ENCODE measurements at regions not wholly inside any gene's neighbourhood (a gene's known extent, or its start where the extent isn't known, plus 50 kb on each side); places are given as distances from the start of the nearest gene placed in this dataset.
"Not testable (repeated sequence)": the region's sequence is repeated elsewhere in the genome, so short reads cannot be mapped to it uniquely, and the experiment has no call there.

DNA sequence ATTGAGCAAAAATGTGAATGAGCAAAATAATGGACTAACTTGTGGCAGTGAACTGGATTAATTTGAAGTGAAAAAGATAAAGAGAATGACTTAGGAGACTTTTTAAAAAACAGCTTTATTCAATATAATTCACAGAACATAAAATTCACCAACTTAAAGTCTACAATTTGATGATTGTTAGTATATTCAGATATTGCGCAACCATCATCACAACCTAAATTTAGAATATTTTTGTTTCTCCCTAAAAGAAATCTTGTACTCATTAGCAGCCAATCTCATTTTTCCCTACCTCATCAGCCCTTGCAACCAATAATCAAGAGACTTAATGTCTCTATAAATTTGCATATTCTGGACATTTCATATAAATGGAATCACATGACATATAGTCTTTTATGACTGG, 496.5 kb downstream of the IGSF11 start:
- POLR2A ChIA-PET: no interaction called here
- no peak for TF ChIP-seq CTCF (IDR thresholded peaks at IDR 0.05)

GRCh38 chr3:118539820-118540447, 494.7 kb downstream of the IGSF11 start:
- ATAC-seq (ENCODE audit: low read depth); CTCF ChIA-PET; POLR2A ChIA-PET; H3K27ac Mint-ChIP-seq; H3K4me3 Mint-ChIP-seq; intact Hi-C loops (cut with micrococcal nuclease); H3K36me3 Mint-ChIP-seq (ENCODE audit: low read depth); H3K9me3 Mint-ChIP-seq; DNase-seq; H3K4me1 Mint-ChIP-seq; H3K27me3 Mint-ChIP-seq: not testable (repeated sequence)

More for the DNA sequence above, 496.5 kb downstream of the IGSF11 start:
- Mint-ChIP-seq H3K36me3 (ENCODE audit: low read depth) (no peaks in the 10 kb centered on the region), H3K27me3 (no peaks in the 10 kb centered on the region), H3K4me3 (no peak overlapping the region), H3K27ac (no peak overlapping the region), H3K4me1 (no peaks in the 10 kb centered on the region), H3K9me3 (no peaks in the 10 kb centered on the region)
- intact Hi-C loops (cut with micrococcal nuclease): no loop called here
- CTCF ChIA-PET: no interaction called here
- DNase-seq (no peak), ATAC-seq (ENCODE audit: low read depth) (no peak)

DNA sequence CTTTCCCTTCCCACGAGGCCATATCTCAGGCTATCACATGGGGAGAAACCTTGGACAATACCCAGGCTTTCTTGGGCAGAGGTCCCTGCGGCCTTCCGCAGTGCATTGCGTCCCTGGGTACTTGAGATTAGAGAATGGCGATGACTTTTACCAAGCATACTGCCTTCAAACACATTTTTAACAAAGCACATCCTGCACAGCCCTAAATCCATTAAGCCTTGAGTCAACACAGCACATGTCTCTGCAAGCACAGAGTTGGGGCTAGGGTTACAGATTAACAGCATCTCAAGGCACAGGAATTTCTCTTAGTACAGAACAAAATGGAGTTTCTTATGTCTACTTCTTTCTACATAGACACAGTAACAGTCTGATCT, 494.2 kb downstream of the IGSF11 start:
- H3K9me3 Mint-ChIP-seq; H3K27ac Mint-ChIP-seq; CTCF ChIA-PET; H3K27me3 Mint-ChIP-seq; H3K36me3 Mint-ChIP-seq (ENCODE audit: low read depth); DNase-seq; intact Hi-C loops (cut with micrococcal nuclease); ATAC-seq (ENCODE audit: low read depth); H3K4me3 Mint-ChIP-seq; POLR2A ChIA-PET; H3K4me1 Mint-ChIP-seq: not testable (repeated sequence)

DNA sequence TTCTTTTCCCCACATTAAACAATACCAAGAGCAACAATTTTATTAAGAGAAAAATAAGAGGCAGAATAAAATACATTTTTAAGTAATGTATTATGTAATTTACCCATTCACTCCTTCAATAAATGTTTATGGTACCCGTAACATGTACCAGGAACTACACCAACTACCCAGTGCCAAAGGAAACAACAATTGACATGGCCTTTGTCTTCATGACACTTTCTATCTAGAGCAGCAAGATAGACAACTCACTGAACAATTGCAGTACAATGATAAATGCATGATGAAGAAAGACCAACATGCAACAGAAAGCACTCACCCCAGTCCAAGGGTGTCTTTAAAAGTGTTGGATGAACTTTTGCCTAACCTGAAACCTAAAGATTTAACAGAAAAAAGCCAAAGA, 493.8 kb downstream of the IGSF11 start:
- Mint-ChIP-seq H3K4me3 (no peak overlapping the region), H3K4me1 (no peaks in the 10 kb centered on the region), H3K27ac (no peak overlapping the region), H3K9me3 (no peaks in the 10 kb centered on the region), H3K36me3 (ENCODE audit: low read depth) (no peaks in the 10 kb centered on the region), H3K27me3 (no peaks in the 10 kb centered on the region)
- ChIA-PET POLR2A (no interaction called here), CTCF (no interaction called here)
- no peak for TF ChIP-seq CTCF (IDR thresholded peaks at IDR 0.05)
- DNase-seq: no peak
- intact Hi-C loops (cut with micrococcal nuclease): no loop called here
- no peak for ATAC-seq (ENCODE audit: low read depth)

GRCh38 chr3:118541796-118542195, 492.9 kb downstream of the IGSF11 start:
- ATAC-seq (ENCODE audit: low read depth) (no peak), DNase-seq (no peak)
- ChIA-PET POLR2A (no interaction called here), CTCF (no interaction called here)
- no peaks in the 10 kb centered on the region for H3K9me3 Mint-ChIP-seq
- no peaks in the 10 kb centered on the region for H3K36me3 Mint-ChIP-seq (ENCODE audit: low read depth)
- H3K4me3 Mint-ChIP-seq: no peak overlapping the region
- intact Hi-C loops (cut with micrococcal nuclease): no loop called here
- no peak for TF ChIP-seq CTCF (IDR thresholded peaks at IDR 0.05)
- no peak overlapping the region for H3K27ac Mint-ChIP-seq
- H3K4me1 Mint-ChIP-seq: no peaks in the 10 kb centered on the region
- no peaks in the 10 kb centered on the region for H3K27me3 Mint-ChIP-seq

DNA sequence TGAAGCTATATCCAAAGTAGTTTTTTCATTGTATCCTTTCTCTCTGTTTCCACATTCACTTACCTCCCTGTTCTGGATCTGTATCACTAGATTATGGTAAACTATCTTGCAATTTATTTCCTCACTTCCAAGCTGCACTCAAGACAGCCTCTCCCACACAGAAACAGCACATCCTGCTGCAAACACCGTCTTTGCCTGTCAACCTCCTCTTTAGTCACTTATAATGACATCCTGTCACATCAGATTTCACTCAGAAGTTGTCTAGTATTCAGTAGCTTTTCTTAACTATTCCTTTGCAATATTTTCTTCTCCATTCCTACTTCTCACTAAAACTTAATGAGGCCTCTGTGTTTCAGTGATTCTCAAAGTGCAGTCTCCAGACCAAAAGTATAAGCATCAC, 490.8 kb downstream of the IGSF11 start:
- intact Hi-C loops (cut with micrococcal nuclease): no loop called here
- Mint-ChIP-seq H3K27ac (no peak overlapping the region), H3K36me3 (ENCODE audit: low read depth) (no peaks in the 10 kb centered on the region), H3K9me3 (no peaks in the 10 kb centered on the region), H3K4me1 (no peaks in the 10 kb centered on the region), H3K27me3 (no peaks in the 10 kb centered on the region), H3K4me3 (no peak overlapping the region)
- no peak for TF ChIP-seq CTCF (IDR thresholded peaks at IDR 0.05)
- ChIA-PET CTCF (no interaction called here), POLR2A (no interaction called here)
- no peak for ATAC-seq (ENCODE audit: low read depth)
- DNase-seq: no peak
